ENCODE measurements at regions not wholly inside any gene's neighbourhood (a gene's known extent, or its start where the extent isn't known, plus 50 kb on each side); places are given as distances from the start of the nearest gene placed in this dataset.

GRCh38 chr11:29781268-29781667, 235.6 kb downstream of the KCNA4 start:
- DNase-seq (ENCODE audit: low spot score): no peak

GRCh38 chr11:29780756-29781155, 236.1 kb downstream of the KCNA4 start:
- no peak for DNase-seq (ENCODE audit: low spot score)

- no peak for DNase-seq (ENCODE audit: low spot score)
These were observed 243.1 kb downstream of the KCNA4 start for GRCh38 chr11:29773656-29774264.

DNA sequence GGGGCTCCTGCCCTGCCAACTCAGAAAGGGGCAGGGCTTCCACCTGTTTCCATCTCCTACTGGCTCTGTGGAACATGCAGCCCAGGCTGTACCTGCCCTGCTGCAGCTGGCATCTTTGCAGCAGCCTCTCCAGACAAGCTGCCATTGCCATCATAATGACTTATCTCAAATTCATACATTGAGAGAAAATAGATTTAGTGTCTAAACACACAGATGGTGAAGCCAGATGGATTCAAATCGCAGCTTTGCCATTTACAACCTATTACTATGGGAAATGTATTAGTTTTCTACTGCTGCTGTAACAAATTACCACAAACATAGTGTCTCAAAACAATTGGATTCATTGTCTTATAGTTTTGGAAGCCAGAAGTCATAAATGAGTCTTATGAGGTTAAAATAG, 260.0 kb downstream of the KCNA4 start:
- DNase-seq (ENCODE audit: low spot score): no peak

GRCh38 chr11:29755474-29755873, 261.4 kb downstream of the KCNA4 start:
- no peak for DNase-seq (ENCODE audit: low spot score)

DNA sequence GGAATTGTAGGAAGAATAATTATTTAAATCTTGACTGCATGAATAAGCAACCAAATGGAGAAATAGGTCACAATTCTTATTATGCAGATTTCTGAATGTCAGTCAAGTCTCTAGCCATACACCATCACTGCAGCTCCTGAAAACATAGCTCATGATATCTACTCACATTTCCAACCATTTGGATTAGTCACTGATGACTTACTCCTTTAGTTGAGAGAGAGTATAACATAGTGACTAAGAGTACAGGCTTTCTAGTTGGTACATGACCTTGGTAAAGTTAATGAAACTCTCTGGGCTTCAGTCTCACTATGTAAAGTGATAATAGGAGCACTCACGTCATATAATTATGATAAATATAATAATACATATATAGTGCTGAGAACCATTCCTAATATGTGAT, 265.2 kb downstream of the KCNA4 start:
- DNase-seq (ENCODE audit: low spot score): no peak

GRCh38 chr11:29750392-29750791, 266.4 kb downstream of the KCNA4 start:
- no peak for DNase-seq (ENCODE audit: low spot score)

DNA sequence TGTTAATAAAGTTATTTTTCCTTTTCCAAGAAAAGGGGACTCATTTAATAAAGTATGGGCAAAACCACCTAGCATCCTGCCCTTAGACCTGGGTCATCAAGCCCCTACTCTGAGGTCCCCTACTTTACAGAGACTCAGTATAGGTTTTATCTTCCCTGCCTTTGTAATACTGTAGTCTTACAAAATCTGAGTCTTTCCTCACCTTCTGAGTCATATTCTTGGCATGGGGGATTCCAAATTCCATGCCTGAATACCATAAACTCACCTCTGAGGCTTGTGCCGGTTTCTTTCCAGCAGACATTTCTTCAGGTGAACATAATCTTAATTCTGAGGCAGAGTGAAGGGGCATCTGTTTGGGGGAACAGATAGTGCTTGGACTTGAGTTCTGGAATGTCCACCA, 282.5 kb downstream of the KCNA4 start:
- no peak for DNase-seq (ENCODE audit: low spot score)

DNA sequence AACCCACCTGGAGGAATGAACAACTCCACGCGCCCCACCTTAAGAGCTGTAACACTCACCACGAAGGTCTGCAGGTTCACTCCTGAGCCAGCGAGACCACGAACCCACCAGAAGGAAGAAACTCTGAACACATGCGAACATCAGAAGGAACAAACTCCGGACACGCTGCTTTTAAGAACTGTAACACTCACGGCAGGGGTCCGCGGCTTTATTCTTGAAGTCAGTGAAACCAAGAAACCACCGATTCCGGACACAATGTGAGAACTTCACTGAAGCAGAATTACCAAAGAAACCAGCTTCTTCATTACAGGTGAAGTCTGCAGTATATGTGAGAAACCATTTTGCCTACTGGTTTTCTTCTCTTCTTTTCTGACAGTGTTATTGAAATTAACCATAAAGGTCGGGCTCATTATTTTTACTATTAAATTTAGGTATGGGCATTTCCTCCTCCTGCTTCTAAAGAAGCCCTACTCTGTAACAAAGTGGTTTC, 303.0 kb downstream of the KCNA4 start:
- no peak for DNase-seq (ENCODE audit: low spot score)

DNA sequence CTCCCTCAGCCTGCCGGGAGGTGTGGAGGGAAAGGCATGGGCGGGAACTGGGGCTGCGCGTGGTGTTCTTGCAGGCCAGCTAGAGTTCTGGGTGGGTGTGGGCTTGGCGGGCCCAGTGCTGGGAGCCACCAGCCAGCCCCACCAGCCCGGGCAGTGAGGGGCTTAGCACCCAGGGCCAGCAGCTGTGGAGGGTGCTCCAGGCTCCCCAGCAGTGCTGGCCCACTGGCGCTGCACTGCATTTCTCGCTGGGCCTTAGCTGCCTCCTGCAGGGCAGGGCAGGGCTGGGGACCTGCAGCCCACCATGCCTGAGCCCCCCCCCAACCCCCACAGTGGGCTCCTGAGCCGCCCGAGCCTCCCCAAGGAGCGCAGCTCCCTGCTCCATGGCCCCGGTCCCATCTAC, 304.2 kb downstream of the KCNA4 start:
- no peak for DNase-seq (ENCODE audit: low spot score)

- DNase-seq (ENCODE audit: low spot score): no peak
These were observed 308.9 kb downstream of the KCNA4 start for GRCh38 chr11:29707924-29708323.

DNA sequence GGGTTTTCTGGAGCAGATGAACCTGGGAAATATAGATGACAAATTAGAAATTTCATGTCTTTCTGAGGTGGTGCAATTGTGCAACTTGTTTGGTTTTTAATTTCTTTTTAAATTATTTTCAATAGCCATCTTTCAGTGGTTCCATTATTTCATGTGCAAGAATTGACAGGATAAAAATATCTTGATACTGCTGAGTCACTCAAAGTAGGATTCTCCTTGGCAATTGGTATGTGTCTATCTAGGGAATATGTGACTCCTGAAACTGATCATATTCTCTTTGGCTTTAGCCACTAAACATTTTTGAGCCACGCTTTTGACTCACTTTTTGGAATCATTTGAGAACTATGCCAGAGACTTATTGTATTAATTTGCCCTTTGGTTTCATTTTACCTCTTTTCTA, 331.5 kb downstream of the KCNA4 start:
- DNase-seq (ENCODE audit: low spot score): no peak

DNA sequence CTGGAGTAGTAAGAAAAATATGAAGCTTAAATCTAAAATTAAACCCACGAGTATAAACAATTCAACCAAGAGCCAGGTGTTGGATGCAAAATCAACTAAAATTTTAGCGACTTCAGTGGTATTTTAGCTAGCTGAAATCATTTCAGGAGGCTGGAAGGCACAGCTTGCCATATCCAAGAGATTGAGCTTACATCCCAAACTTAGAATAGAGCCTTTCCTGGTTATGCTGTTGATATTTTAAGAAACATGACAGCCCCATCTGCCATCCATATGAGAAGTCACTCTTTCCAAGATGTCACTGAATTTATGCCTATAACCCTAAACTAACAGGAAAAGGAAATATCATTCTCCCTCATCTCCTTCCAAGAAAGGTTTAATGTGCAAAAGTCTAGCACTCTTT, 334.0 kb downstream of the KCNA4 start:
- DNase-seq (ENCODE audit: low spot score): peak; percentile 9

- no peak for DNase-seq (ENCODE audit: low spot score)
These were observed 336.8 kb downstream of the KCNA4 start for GRCh38 chr11:29679996-29680395.

DNA sequence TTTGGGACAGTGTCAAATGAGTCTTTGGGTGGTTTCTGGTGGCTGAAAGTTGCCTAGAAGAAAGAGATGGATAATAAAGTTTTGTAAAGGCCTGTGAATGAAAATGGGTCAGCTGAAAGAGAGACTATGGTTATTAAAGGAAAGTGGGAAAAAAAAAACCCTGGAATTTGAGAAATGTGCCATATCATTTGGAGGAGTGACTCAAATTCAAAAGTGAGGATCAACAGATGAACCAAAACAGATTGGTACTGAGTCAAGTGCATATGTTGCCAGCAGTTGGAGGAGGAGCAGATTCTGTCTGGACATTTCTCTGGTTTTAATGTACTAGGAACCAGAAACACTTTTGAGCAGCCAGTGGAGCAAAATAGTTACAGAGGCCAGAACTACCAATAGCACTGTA, 339.8 kb downstream of the KCNA4 start:
- no peak for DNase-seq (ENCODE audit: low spot score)

DNA sequence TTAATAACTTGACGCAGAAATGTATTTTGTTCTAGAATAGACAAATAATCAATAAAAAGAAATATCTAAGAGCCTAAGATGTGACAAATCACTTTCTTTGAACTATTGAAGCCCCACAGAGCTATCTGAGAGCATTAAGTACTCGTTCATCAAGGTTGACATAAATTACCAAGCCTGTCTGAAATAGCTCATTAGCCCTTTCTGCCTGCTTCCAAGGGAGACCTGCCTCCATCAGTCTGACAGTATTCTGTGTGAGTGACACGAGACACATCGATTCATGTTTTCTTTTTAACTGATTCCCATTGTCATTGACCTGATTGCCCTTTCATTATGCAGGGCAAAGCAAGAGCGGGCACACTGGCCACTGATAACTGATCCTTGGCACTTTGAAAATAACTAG, 347.5 kb downstream of the KCNA4 start:
- no peak for DNase-seq (ENCODE audit: low spot score)

GRCh38 chr11:29657709-29658108, 359.1 kb downstream of the KCNA4 start:
- no peak for DNase-seq (ENCODE audit: low spot score)

DNA sequence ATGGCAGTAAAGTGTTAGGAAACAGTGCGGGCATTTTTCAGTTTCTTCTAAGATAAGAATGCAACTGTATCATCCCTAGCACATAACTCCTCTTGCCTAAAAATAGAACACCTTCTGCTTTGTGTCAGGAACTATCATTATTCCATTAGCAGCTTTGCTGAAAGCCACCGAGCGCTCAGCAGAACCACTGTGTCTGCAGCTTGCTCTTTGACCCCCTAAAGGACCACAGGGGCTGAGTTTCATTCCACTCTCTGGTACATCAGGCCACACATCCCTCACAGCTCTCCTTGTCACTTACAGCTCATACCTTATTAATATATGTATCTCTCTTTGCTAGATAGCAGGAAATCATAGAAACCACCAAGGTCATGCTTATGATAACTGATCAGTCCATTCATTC, 360.2 kb downstream of the KCNA4 start:
- DNase-seq (ENCODE audit: low spot score): no peak

GRCh38 chr11:29645373-29645772, 371.5 kb downstream of the KCNA4 start:
- no peak for DNase-seq (ENCODE audit: low spot score)

DNA sequence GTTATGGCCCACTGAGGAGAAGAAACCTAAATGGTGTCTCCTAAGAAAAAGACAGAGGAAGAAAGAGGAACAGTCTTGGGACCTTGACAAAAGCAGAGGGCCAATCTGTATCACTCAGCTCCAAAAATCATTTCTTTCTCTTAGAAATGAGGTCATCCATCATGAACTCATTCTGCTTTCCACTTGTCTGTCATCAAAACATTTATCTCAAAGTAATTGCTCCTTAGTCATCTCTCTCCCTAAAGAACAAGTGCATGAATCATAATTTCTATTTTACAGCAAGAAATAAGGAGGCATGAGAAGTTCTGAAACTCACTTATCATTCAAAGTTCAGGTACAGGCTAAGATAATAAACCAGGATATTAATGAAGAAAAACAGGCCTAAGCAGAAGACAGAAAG, 375.6 kb downstream of the KCNA4 start:
- DNase-seq (ENCODE audit: low spot score): no peak

- no peak for DNase-seq (ENCODE audit: low spot score)
These were observed 382.1 kb downstream of the KCNA4 start for GRCh38 chr11:29634744-29635143.

GRCh38 chr11:29634244-29634643, 382.6 kb downstream of the KCNA4 start:
- DNase-seq (ENCODE audit: low spot score): no peak

- DNase-seq (ENCODE audit: low spot score): no peak
These were observed 387.5 kb downstream of the KCNA4 start for GRCh38 chr11:29629286-29629685.

DNA sequence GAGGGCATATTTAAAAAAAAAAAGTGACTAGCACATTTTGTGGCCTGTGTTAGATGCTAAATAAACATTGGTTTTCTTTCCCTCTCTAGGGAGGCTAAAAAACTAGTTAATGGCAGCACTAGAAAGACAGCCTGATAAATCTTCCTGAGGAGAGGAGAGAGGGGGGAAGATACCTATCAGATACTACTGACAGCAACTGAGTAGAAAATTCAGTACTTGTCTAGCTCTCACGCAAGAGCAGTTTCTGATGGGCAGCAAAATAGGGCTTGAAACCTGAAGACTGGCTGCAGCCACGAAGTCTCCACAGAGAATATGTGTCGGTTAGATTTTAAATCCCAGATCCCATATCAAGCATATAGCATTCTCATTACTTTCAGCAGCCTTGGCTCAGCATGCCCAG, 388.2 kb downstream of the KCNA4 start:
- DNase-seq (ENCODE audit: low spot score): no peak

DNA sequence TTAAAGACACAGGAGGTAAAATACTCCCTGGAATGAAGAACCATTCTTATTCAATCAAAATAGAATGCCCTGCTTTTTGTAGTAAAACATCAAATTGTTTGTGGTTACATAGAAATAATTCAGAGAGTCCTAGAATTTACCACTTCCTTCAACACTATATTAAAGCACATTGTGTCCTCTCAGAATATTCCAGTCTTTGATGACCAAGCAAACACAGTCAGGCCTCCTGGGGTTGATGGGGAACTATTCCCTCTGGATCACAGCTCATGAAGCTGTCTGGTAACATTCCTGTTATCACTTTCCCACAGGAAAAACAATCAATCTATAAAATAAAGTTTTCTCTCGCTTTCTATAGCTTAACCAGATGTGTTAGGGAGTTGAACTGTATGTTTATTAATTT, 389.3 kb downstream of the KCNA4 start:
- no peak for DNase-seq (ENCODE audit: low spot score)
